Forelimb muscle (tissue), 1 donor: ENCODE measurements at regions not wholly inside any gene's neighbourhood (a gene's known extent, or its start where the extent isn't known, plus 50 kb on each side); places are given as distances from the start of the nearest gene placed in this dataset.

Source experiments
- DNase-seq: peaks from one replicate; pipeline ENCODE4 v3.0.0-alpha.2; 2013; ENCODE audit warnings: low read depth

GRCh38 chr5:54653956-54654614 lies 136.5 kb downstream of the SNX18 start:
- DNase-seq = no peak

- no peak for DNase-seq
Observed at GRCh38 chr5:54651482-54652076, 134.0 kb downstream of the SNX18 start.

- DNase-seq = no peak
Observed at GRCh38 chr5:54649041-54649504, 131.5 kb downstream of the SNX18 start.

GRCh38 chr5:54646356-54647101 lies 129.0 kb downstream of the SNX18 start:
- DNase-seq = no peak

GRCh38 chr5:54645882-54646355 lies 128.4 kb downstream of the SNX18 start:
- DNase-seq = no peak

- no peak for DNase-seq
Observed at GRCh38 chr5:54644226-54644625, 126.7 kb downstream of the SNX18 start.

- no peak for DNase-seq
Observed at GRCh38 chr5:54643685-54644106, 126.1 kb downstream of the SNX18 start.

GRCh38 chr5:54639621-54640020 lies 122.1 kb downstream of the SNX18 start:
- DNase-seq = no peak

GRCh38 chr5:54638106-54638505 lies 120.5 kb downstream of the SNX18 start:
- no peak for DNase-seq

GRCh38 chr5:54637654-54638053 lies 120.1 kb downstream of the SNX18 start:
- no peak for DNase-seq

GRCh38 chr5:54634089-54634488 lies 116.5 kb downstream of the SNX18 start:
- no peak for DNase-seq

- no peak for DNase-seq
Observed at GRCh38 chr5:54632131-54632701, 114.7 kb downstream of the SNX18 start.

- no peak for DNase-seq
Observed at GRCh38 chr5:54630738-54631359, 113.3 kb downstream of the SNX18 start.

- no peak for DNase-seq
Observed at GRCh38 chr5:54629115-54629514, 111.6 kb downstream of the SNX18 start.

GRCh38 chr5:54628050-54628449 lies 110.5 kb downstream of the SNX18 start:
- no peak for DNase-seq

- DNase-seq = no peak
Observed at GRCh38 chr5:54626407-54626806, 108.8 kb downstream of the SNX18 start.

GRCh38 chr5:54624805-54625568 lies 107.4 kb downstream of the SNX18 start:
- no peak for DNase-seq

- DNase-seq = no peak
Observed at GRCh38 chr5:54621709-54622108, 104.2 kb downstream of the SNX18 start.

- no peak for DNase-seq
Observed at GRCh38 chr5:54621048-54621447, 103.5 kb downstream of the SNX18 start.

GRCh38 chr5:54620141-54620933 lies 102.8 kb downstream of the SNX18 start:
- no peak for DNase-seq
